SU-DHL-6 (cell line): ENCODE measurements at regions not wholly inside any gene's neighbourhood (a gene's known extent, or its start where the extent isn't known, plus 50 kb on each side); places are given as distances from the start of the nearest gene placed in this dataset.

Experiments used
- H2AFZ ChIP-seq: fragments of 200-600 bp; sonication (generic); 2 replicates; pipeline ENCODE4 v1.6.1; 2014; ENCODE audit warnings: low read depth, mild to moderate bottlenecking, moderate library complexity, mixed read lengths, antibody characterized with exemption, low read length; ENCODE audit not compliant: severe bottlenecking
- H3F3A ChIP-seq: fragments of 200-600 bp; shearing (Covaris generic); 2 replicates; pipeline ENCODE4 v1.6.0; 2016; ENCODE audit warnings: antibody characterized with exemption, mild to moderate bottlenecking; ENCODE audit not compliant: insufficient read depth
- H3K27ac ChIP-seq: fragments of 200-600 bp; sonication (generic); 2 replicates; pipeline ENCODE4 v1.5.1; 2016; ENCODE audit warnings: low read depth, mild to moderate bottlenecking, low read length, moderate library complexity, mixed read lengths
- H3K27me3 ChIP-seq: fragments of 200-600 bp; sonication (generic), shearing (Covaris generic); 2 replicates; pipeline ENCODE4 v1.6.0; 2014; ENCODE audit warnings: mild to moderate bottlenecking, low read length
- H3K36me3 ChIP-seq: fragments of 200-600 bp; sonication (generic); 2 replicates; pipeline ENCODE4 v1.6.1; 2014; ENCODE audit warnings: mild to moderate bottlenecking, low read length, mixed read lengths
- H3K4me2 ChIP-seq: fragments of 300-600, 200-600 bp; shearing (Covaris generic), sonication (generic); 2 replicates; pipeline ENCODE4 v1.6.0; 2014; ENCODE audit warnings: low read length, low read depth, mild to moderate bottlenecking; ENCODE audit not compliant: poor library complexity, severe bottlenecking
- H3K4me3 ChIP-seq: fragments of 200-600 bp; sonication (generic); 2 replicates; pipeline ENCODE4 v1.5.1; 2014; ENCODE audit warnings: antibody characterized with exemption, low read length, mild to moderate bottlenecking, mixed read lengths; ENCODE audit not compliant: insufficient read depth, poor library complexity, severe bottlenecking
- H3K79me2 ChIP-seq: fragments of 200-600 bp; sonication (generic); 2 replicates; pipeline ENCODE4 v1.6.1; 2014; ENCODE audit warnings: mild to moderate bottlenecking, low read length, moderate library complexity; ENCODE audit not compliant: insufficient read depth
- H3K9ac ChIP-seq: fragments of 200-600 bp; sonication (generic); 2 replicates; pipeline ENCODE4 v1.7.0; 2014; ENCODE audit warnings: mild to moderate bottlenecking, low read length
- H3K9me2 ChIP-seq: fragments of 200-600 bp; sonication (generic); replicated peaks from 2 replicates; pipeline ENCODE4 v1.6.1; 2014; ENCODE audit warnings: low read length; ENCODE audit not compliant: insufficient read depth
- H3K9me3 ChIP-seq: fragments of 200-600 bp; sonication (generic); 2 replicates; pipeline ENCODE4 v1.6.1; 2014; ENCODE audit warnings: low read length, mixed read lengths; ENCODE audit not compliant: insufficient read depth
- H4K20me1 ChIP-seq: fragments of 200-600 bp; sonication (generic); 2 replicates; pipeline ENCODE4 v1.6.1; 2014; ENCODE audit warnings: low read depth, mild to moderate bottlenecking, antibody characterized with exemption, low read length, moderate library complexity, mixed read lengths
- EZH2phosphoT487 ChIP-seq: fragments of 200-600 bp; sonication (generic), shearing (Covaris generic); conservative IDR thresholded peaks from 2 replicates; pipeline ENCODE4 v1.6.1; 2018; ENCODE audit warnings: mild to moderate bottlenecking, antibody characterized with exemption, low read length, moderate library complexity, mixed read lengths
- TF ChIP-seq, protein P1 (sequence below): fragments of 200-600 bp; sonication (generic); IDR thresholded peaks from one replicate; pipeline ENCODE4 v1.5.1; 2017; ENCODE audit warnings: antibody characterized with exemption, mild to moderate bottlenecking, low read length, moderate library complexity; ENCODE audit not compliant: insufficient read depth, poor library complexity, severe bottlenecking

DNA sequence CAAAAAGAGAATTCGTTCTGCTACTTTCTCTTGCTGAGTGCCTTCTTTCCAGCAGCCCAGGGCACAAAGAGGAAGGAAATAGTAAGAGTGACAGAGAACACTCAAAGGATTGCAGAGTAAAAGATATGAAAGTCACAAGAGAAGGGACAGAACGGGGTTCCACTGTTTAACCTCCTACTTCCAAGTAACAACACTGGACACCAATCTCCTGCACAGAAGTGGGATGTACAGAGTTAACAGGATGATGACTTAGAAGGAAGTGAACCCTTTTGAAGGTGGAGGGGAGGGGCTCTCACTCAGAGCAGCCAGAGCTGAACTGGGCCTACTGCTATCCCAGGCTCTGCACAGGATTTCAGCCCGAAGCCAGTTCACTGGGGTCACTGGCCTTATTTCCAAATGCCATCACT lies 130.1 kb upstream of the PRICKLE2 start:
- Histone ChIP-seq H3K9me2 (no peaks in the 10 kb centered on the region), H3F3A (no peaks in the 10 kb centered on the region), H2AFZ (no peak overlapping the region), H3K4me2 (no peak overlapping the region), H3K9ac (no peak overlapping the region), H3K9me3 (no peaks in the 10 kb centered on the region), H3K36me3 (no peaks in the 10 kb centered on the region), H3K4me3 (no peak overlapping the region), H3K27ac (no peak overlapping the region), H3K27me3 (no peaks in the 10 kb centered on the region), H3K79me2 (no peaks in the 10 kb centered on the region), H4K20me1 (no peaks in the 10 kb centered on the region)
- TF ChIP-seq EZH2phosphoT487: no peak
- TF ChIP-seq, protein P1, sequence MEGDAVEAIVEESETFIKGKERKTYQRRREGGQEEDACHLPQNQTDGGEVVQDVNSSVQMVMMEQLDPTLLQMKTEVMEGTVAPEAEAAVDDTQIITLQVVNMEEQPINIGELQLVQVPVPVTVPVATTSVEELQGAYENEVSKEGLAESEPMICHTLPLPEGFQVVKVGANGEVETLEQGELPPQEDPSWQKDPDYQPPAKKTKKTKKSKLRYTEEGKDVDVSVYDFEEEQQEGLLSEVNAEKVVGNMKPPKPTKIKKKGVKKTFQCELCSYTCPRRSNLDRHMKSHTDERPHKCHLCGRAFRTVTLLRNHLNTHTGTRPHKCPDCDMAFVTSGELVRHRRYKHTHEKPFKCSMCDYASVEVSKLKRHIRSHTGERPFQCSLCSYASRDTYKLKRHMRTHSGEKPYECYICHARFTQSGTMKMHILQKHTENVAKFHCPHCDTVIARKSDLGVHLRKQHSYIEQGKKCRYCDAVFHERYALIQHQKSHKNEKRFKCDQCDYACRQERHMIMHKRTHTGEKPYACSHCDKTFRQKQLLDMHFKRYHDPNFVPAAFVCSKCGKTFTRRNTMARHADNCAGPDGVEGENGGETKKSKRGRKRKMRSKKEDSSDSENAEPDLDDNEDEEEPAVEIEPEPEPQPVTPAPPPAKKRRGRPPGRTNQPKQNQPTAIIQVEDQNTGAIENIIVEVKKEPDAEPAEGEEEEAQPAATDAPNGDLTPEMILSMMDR: no peak

DNA sequence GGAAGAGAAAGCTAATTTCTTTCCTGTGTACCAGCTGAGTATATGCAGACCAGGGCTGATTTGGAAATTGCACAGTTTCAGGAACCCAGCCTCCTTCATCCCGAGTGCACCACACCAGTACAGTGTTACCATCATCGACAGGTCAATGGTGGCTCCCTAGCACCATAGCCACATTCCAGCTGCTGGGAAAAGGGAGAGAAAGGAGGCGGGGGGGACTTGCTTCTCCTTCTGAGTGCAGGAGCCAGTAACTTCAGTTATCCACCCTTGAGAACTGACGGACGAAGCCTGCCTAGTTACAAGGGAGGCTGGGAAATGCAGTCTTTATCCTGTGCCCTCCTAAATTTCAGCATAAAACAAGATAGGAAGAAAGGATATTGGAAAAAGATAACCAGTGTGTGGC lies 129.7 kb upstream of the PRICKLE2 start:
- Histone ChIP-seq H3K27me3 (no peaks in the 10 kb centered on the region), H3F3A (no peaks in the 10 kb centered on the region), H3K36me3 (no peaks in the 10 kb centered on the region), H3K9ac (no peak overlapping the region), H3K27ac (no peak overlapping the region), H3K9me2 (no peaks in the 10 kb centered on the region), H3K4me2 (no peak overlapping the region), H3K79me2 (no peaks in the 10 kb centered on the region), H4K20me1 (no peaks in the 10 kb centered on the region), H2AFZ (no peak overlapping the region), H3K9me3 (no peaks in the 10 kb centered on the region), H3K4me3 (no peak overlapping the region)
- TF ChIP-seq, protein P1: no peak
- no peak for TF ChIP-seq EZH2phosphoT487

DNA sequence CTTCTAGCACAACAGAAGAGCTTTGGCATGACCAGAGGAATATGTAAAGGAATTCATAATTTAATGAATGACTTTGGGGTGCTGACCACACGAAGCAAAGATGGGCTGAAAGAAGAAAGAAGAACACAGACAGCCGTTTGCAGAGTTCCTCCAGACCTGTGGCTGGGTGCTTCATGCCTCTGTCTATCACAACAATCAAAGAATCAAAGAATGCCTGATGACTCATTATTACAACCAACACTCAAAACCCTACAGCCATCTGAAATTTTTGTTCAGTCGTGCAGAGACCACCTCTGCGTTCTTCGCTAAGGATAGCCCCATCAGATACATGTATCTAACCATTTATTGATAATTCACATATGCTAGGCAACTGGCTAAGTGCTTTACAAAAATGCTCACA lies 129.0 kb upstream of the PRICKLE2 start:
- H3K9me2 ChIP-seq: no peaks in the 10 kb centered on the region
- H3K36me3 ChIP-seq: no peaks in the 10 kb centered on the region
- no peaks in the 10 kb centered on the region for H3K9me3 ChIP-seq
- H3K4me2 ChIP-seq: no peak overlapping the region
- H3K9ac ChIP-seq: no peak overlapping the region
- H3K79me2 ChIP-seq: no peaks in the 10 kb centered on the region
- no peak overlapping the region for H2AFZ ChIP-seq
- H3K4me3 ChIP-seq: no peak overlapping the region
- H4K20me1 ChIP-seq: no peaks in the 10 kb centered on the region
- H3F3A ChIP-seq: no peaks in the 10 kb centered on the region
- H3K27ac ChIP-seq: no peak overlapping the region
- no peaks in the 10 kb centered on the region for H3K27me3 ChIP-seq
- no peak for TF ChIP-seq EZH2phosphoT487
- TF ChIP-seq, protein P1: no peak
